22Rv1 (cell line): ENCODE measurements at regions not wholly inside any gene's neighbourhood (a gene's known extent, or its start where the extent isn't known, plus 50 kb on each side); places are given as distances from the start of the nearest gene placed in this dataset.

ENCODE experiments used
- H3K27ac ChIP-seq: fragments of 450-650 bp; 2 replicates; pipeline ENCODE4 v1.5.1; 2017
- ZFX ChIP-seq: fragments of 450-650 bp; IDR thresholded peaks from 2 replicates; pipeline ENCODE4 v1.6.1; 2017; ENCODE audit warnings: antibody characterized with exemption, borderline replicate concordance
- TF ChIP-seq, protein P1 (sequence below): fragments of 450-650 bp; IDR thresholded peaks from 2 replicates; pipeline ENCODE4 v1.5.1; 2017; ENCODE audit warnings: mild to moderate bottlenecking

- TF ChIP-seq ZFX, result no peak
- TF ChIP-seq, protein P1, sequence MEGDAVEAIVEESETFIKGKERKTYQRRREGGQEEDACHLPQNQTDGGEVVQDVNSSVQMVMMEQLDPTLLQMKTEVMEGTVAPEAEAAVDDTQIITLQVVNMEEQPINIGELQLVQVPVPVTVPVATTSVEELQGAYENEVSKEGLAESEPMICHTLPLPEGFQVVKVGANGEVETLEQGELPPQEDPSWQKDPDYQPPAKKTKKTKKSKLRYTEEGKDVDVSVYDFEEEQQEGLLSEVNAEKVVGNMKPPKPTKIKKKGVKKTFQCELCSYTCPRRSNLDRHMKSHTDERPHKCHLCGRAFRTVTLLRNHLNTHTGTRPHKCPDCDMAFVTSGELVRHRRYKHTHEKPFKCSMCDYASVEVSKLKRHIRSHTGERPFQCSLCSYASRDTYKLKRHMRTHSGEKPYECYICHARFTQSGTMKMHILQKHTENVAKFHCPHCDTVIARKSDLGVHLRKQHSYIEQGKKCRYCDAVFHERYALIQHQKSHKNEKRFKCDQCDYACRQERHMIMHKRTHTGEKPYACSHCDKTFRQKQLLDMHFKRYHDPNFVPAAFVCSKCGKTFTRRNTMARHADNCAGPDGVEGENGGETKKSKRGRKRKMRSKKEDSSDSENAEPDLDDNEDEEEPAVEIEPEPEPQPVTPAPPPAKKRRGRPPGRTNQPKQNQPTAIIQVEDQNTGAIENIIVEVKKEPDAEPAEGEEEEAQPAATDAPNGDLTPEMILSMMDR, result no peak
- H3K27ac ChIP-seq, result no peak overlapping the region
Observed at GRCh38 chr18:56000041-56000440, 412.0 kb upstream of the TCF4 start.

DNA sequence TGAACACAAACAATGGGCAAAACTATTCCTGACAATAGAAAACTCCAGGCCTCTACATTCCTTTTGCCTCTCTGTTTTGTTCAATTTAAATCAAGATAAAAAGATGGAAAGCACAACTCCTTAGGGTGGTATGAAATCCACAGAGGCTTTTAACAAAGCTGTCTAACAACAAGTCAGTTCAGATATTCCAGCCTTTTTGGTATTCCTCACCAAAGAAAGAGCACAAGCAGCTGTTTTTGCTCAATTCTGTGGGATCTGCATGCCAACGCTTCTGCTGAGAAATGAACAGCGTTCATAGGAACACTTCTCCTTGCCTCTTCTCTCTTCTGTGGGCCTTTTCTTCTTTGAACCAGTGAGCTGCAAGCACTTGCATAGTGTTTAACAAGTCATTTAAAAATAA is 411.6 kb upstream of the TCF4 start:
- no peak overlapping the region for H3K27ac ChIP-seq

GRCh38 chr18:55998801-55999385 is 410.9 kb upstream of the TCF4 start:
- TF ChIP-seq, protein P1, result no peak
- no peak for TF ChIP-seq ZFX
- H3K27ac ChIP-seq, result no peak overlapping the region

More for the DNA sequence above, 411.6 kb upstream of the TCF4 start:
- TF ChIP-seq, protein P1, result no peak
- no peak for TF ChIP-seq ZFX

GRCh38 chr18:55998071-55998522 is 410.1 kb upstream of the TCF4 start:
- H3K27ac ChIP-seq, result no peak overlapping the region

GRCh38 chr18:55997151-55997561 is 409.2 kb upstream of the TCF4 start:
- no peak overlapping the region for H3K27ac ChIP-seq
- TF ChIP-seq ZFX, result no peak
- TF ChIP-seq, protein P1, result no peak

More at GRCh38 chr18:55998071-55998522, 410.1 kb upstream of the TCF4 start:
- TF ChIP-seq, protein P1, result no peak
- no peak for TF ChIP-seq ZFX

DNA sequence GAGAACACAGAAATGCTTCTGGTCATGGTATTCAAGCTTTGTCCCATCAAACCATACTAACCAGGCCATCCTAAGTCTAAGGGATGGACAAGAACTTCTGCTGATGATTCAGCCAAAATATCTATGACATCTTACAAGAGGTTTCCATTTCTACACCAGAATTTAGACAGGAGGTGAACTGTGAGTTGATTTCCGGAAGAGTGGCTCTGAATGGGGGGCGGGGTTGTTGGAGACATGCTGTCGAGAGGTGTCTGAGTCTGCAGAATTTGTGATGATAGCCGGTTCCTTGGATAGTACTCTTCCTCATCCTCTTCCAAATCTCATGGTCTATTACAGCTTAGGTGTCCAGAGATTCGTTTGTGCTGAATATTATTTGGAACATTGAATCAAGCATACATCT is 408.7 kb upstream of the TCF4 start:
- H3K27ac ChIP-seq, result no peak overlapping the region
- TF ChIP-seq, protein P1, result no peak
- no peak for TF ChIP-seq ZFX

DNA sequence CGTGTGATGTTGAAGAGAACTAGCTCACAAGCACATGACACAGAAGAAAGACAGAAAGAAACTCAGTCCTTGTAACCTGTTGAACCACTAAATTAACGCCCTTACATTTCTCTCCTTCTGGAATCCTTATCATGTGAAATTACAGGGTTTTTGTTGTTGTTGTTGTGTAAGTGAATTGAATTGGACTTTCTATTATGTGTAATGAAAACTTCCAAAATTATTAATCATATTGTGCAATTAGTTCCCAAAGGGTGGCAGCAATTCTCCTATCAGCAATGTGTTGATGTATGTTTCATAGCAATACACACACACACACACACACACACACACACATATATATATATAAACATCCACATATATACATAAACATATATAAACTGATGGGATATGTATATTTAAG is 402.2 kb upstream of the TCF4 start:
- H3K27ac ChIP-seq, result no peak overlapping the region
- TF ChIP-seq, protein P1, result no peak
- no peak for TF ChIP-seq ZFX
